GM18951 (cell line): ENCODE measurements at regions not wholly inside any gene's neighbourhood (a gene's known extent, or its start where the extent isn't known, plus 50 kb on each side); places are given as distances from the start of the nearest gene placed in this dataset.
"Not testable (repeated sequence)": the region's sequence is repeated elsewhere in the genome, so short reads cannot be mapped to it uniquely, and the experiment has no call there.

Experiments used
- POLR2A ChIP-seq: IDR thresholded peaks from 4 replicates; pipeline ENCODE4 v1.6.1; 2011; ENCODE audit warnings: mild to moderate bottlenecking; ENCODE audit not compliant: insufficient read length, insufficient read depth; ENCODE audit errors: extremely low read depth
- in situ Hi-C: fragments of 300-500 bp; cut with MboI; formaldehyde crosslinking; loops from one replicate; pipeline ENCODE4 v1.12.0; 2022; ENCODE audit warnings: low sequenced_read_pairs, mixed read lengths, inconsistent platforms; ENCODE audit not compliant: unreplicated experiment

GRCh38 chr5:52073993-52074689 lies 690.9 kb downstream of the ISL1 start:
- TF ChIP-seq POLR2A = no peak
- in situ Hi-C loops = no loop called here

- no peak for TF ChIP-seq POLR2A
- in situ Hi-C loops = no loop called here
These were observed 694.9 kb downstream of the ISL1 start for GRCh38 chr5:52077941-52078815.

GRCh38 chr5:52102311-52102710 lies 685.4 kb upstream of the ITGA1 start:
- in situ Hi-C loops = not testable (repeated sequence)

GRCh38 chr5:52107210-52107905 lies 680.4 kb upstream of the ITGA1 start:
- TF ChIP-seq POLR2A = no peak
- in situ Hi-C loops = no loop called here

GRCh38 chr5:52119768-52120167 lies 667.9 kb upstream of the ITGA1 start:
- no peak for TF ChIP-seq POLR2A
- in situ Hi-C loops = no loop called here

- in situ Hi-C loops = no loop called here
- no peak for TF ChIP-seq POLR2A
These were observed 655.7 kb upstream of the ITGA1 start for GRCh38 chr5:52132053-52132452.

GRCh38 chr5:52134013-52134650 lies 653.6 kb upstream of the ITGA1 start:
- no peak for TF ChIP-seq POLR2A
- in situ Hi-C loops = no loop called here

GRCh38 chr5:52139888-52140615 lies 647.7 kb upstream of the ITGA1 start:
- no peak for TF ChIP-seq POLR2A
- in situ Hi-C loops = no loop called here

GRCh38 chr5:52148679-52149078 lies 639.0 kb upstream of the ITGA1 start:
- no peak for TF ChIP-seq POLR2A
- in situ Hi-C loops = no loop called here

- no peak for TF ChIP-seq POLR2A
- in situ Hi-C loops = no loop called here
These were observed 637.2 kb upstream of the ITGA1 start for GRCh38 chr5:52150501-52150900.

GRCh38 chr5:52156809-52157208 lies 630.9 kb upstream of the ITGA1 start:
- in situ Hi-C loops = not testable (repeated sequence)

GRCh38 chr5:52165806-52166205 lies 621.9 kb upstream of the ITGA1 start:
- in situ Hi-C loops = not testable (repeated sequence)

- TF ChIP-seq POLR2A = no peak
- in situ Hi-C loops = no loop called here
These were observed 614.6 kb upstream of the ITGA1 start for GRCh38 chr5:52173133-52173532.
